IMR-90 (cell line): ENCODE measurements at regions not wholly inside any gene's neighbourhood (a gene's known extent, or its start where the extent isn't known, plus 50 kb on each side); places are given as distances from the start of the nearest gene placed in this dataset.

ENCODE experiments used
- ATAC-seq: fragments of 200-7000 bp; cut with Tn5 transposase; 2 replicates; pipeline ENCODE4 v1.9.1; 2020; ENCODE audit warnings: low read depth, mild to moderate bottlenecking, moderate library complexity
- BruUV-seq: library from RNA; stranded (reverse); fragments of 400-500 nt; replicated peaks from 2 replicates; lab custom pipeline; 2021; lab: Mats Ljungman, UMichigan
- CTCF ChIA-PET: fragments of 300-600 bp; formaldehyde crosslinking; extraction: SDS; loops from one replicate; lab custom pipeline; 2021; ENCODE audit warnings: antibody characterized with exemption; lab: Yijun Ruan, JAX
- POLR2A ChIA-PET: fragments of 300-600 bp; sonication (Branson Sonifier 250); formaldehyde crosslinking; loops from one replicate; lab custom pipeline; 2022; ENCODE audit warnings: antibody characterized with exemption; ENCODE audit not compliant: unreplicated experiment; lab: Charles Lee
- DNase-seq: peaks from one replicate; pipeline ENCODE4 v3.0.0; 2013
- H2AFZ ChIP-seq: replicated peaks from 2 replicates; pipeline ENCODE3; 2013; ENCODE audit warnings: low read length, mild to moderate bottlenecking; ENCODE audit not compliant: poor library complexity
- H2AK5ac ChIP-seq: 2 replicates; pipeline ENCODE4 v1.6.1; 2013; ENCODE audit warnings: low read depth, low read length, inconsistent platforms
- H2AK9ac ChIP-seq: replicated peaks from 2 replicates; pipeline ENCODE3; 2013; ENCODE audit warnings: mild to moderate bottlenecking, low read depth, low read length, moderate library complexity; ENCODE audit not compliant: poor library complexity
- H2BK120ac ChIP-seq: 2 replicates; pipeline ENCODE4 v1.6.1; 2013; ENCODE audit warnings: low read depth, low read length, inconsistent platforms
- H2BK15ac ChIP-seq: 3 replicates; pipeline ENCODE4 v1.6.1; 2013; ENCODE audit warnings: low read depth, low read length, inconsistent platforms
- H2BK20ac ChIP-seq: 2 replicates; pipeline ENCODE4 v1.6.1; 2013; ENCODE audit warnings: low read depth, mild to moderate bottlenecking, inconsistent platforms, low read length, moderate library complexity
- H2BK5ac ChIP-seq: 2 replicates; pipeline ENCODE4 v1.6.1; 2013; ENCODE audit warnings: mild to moderate bottlenecking, low read depth, low read length, inconsistent platforms; ENCODE audit not compliant: poor library complexity, severe bottlenecking
- H3K14ac ChIP-seq: replicated peaks from 2 replicates; pipeline ENCODE4 v1.6.1; 2013; ENCODE audit warnings: low read depth, low read length, inconsistent platforms
- H3K18ac ChIP-seq: 2 replicates; pipeline ENCODE4 v1.6.1; 2013; ENCODE audit warnings: low read depth, low read length, control low read depth
- H3K23ac ChIP-seq: 2 replicates; pipeline ENCODE4 v1.6.1; 2013; ENCODE audit warnings: low read depth, low read length, inconsistent platforms
- H3K27ac ChIP-seq: 2 replicates; pipeline ENCODE4 v1.5.1; 2013; ENCODE audit warnings: mild to moderate bottlenecking, control low read depth, low read length; ENCODE audit not compliant: insufficient read depth
- H3K27me3 ChIP-seq: 2 replicates; pipeline ENCODE4 v1.6.1; 2013; ENCODE audit warnings: low read length; ENCODE audit not compliant: control insufficient read depth, insufficient read depth
- H3K36me3 ChIP-seq: 2 replicates; pipeline ENCODE4 v1.6.1; 2013; ENCODE audit warnings: low read length, mixed read lengths; ENCODE audit not compliant: control insufficient read depth, insufficient read depth
- H3K4ac ChIP-seq: 2 replicates; pipeline ENCODE4 v1.6.1; 2013; ENCODE audit warnings: low read depth, low read length, inconsistent platforms
- H3K4me1 ChIP-seq: 2 replicates; pipeline ENCODE4 v1.6.1; 2013; ENCODE audit warnings: low read length, mixed read lengths; ENCODE audit not compliant: control insufficient read depth, insufficient read depth
- H3K4me2 ChIP-seq: 2 replicates; pipeline ENCODE4 v1.6.1; 2013; ENCODE audit warnings: low read depth, mild to moderate bottlenecking, control low read depth, low read length, moderate library complexity
- H3K4me3 ChIP-seq: 2 replicates; pipeline ENCODE4 v1.5.1; 2013; ENCODE audit warnings: low read depth, mild to moderate bottlenecking, control low read depth, low read length, moderate library complexity; ENCODE audit not compliant: insufficient read depth
- H3K56ac ChIP-seq: 2 replicates; pipeline ENCODE4 v1.6.1; 2013; ENCODE audit warnings: low read length, inconsistent platforms; ENCODE audit not compliant: insufficient read depth; ENCODE audit errors: extremely low read depth
- H3K79me1 ChIP-seq, 2 experiments: 2 replicates each; pipeline ENCODE4 v1.6.1; 2013; ENCODE audit warnings: low read length in 2 of 2, inconsistent platforms in 1 of 2, low read depth in 1 of 2
- H3K9ac ChIP-seq: 2 replicates; pipeline ENCODE4 v1.6.1; 2013; ENCODE audit warnings: low read depth, low read length, control low read depth
- H3K9me1 ChIP-seq: 2 replicates; pipeline ENCODE4 v1.6.1; 2013; ENCODE audit warnings: low read length, inconsistent platforms; ENCODE audit not compliant: insufficient read depth
- H3K9me3 ChIP-seq: 2 replicates; pipeline ENCODE4 v1.6.1; 2013; ENCODE audit warnings: low read length; ENCODE audit not compliant: control insufficient read depth, insufficient read depth
- H4K20me1 ChIP-seq: 2 replicates; pipeline ENCODE4 v1.6.1; 2013; ENCODE audit warnings: low read length, inconsistent platforms; ENCODE audit not compliant: insufficient read depth
- H4K5ac ChIP-seq: 2 replicates; pipeline ENCODE4 v1.6.1; 2013; ENCODE audit warnings: mild to moderate bottlenecking, low read depth, low read length, control low read depth
- H4K8ac ChIP-seq, 2 experiments: 2 replicates each; pipeline ENCODE4 v1.6.1; 2013; ENCODE audit warnings: low read depth in 2 of 2, low read length in 2 of 2, control low read depth in 1 of 2, inconsistent platforms in 1 of 2
- H4K91ac ChIP-seq: 2 replicates; pipeline ENCODE4 v1.6.1; 2013; ENCODE audit warnings: low read depth, low read length, inconsistent platforms; ENCODE audit not compliant: insufficient read depth
- BHLHE40 ChIP-seq: fragments of 150-350 bp; IDR thresholded peaks from 2 replicates; pipeline ENCODE4 v1.6.1; 2016; ENCODE audit warnings: mild to moderate bottlenecking, low read depth, low read length
- CEBPB ChIP-seq: IDR thresholded peaks from 2 replicates; pipeline ENCODE4 v1.6.1; 2012; ENCODE audit warnings: low read depth, low read length, improper control_type of control experiment
- CHD1 ChIP-seq: IDR thresholded peaks from 2 replicates; pipeline ENCODE4 v1.6.1; 2012; ENCODE audit warnings: low read depth, low read length, improper control_type of control experiment
- ELK1 ChIP-seq: fragments of 150-350 bp; IDR thresholded peaks from 2 replicates; pipeline ENCODE4 v1.6.1; 2016; ENCODE audit warnings: low read depth, mild to moderate bottlenecking, low read length, moderate library complexity, borderline replicate concordance
- FOS ChIP-seq: fragments of 150-350 bp; IDR thresholded peaks from 2 replicates; pipeline ENCODE4 v1.6.1; 2016; ENCODE audit warnings: low read depth, low read length
- MAFK ChIP-seq: IDR thresholded peaks from 2 replicates; pipeline ENCODE4 v1.6.1; 2012; ENCODE audit warnings: low read depth, low read length, improper control_type of control experiment
- MXI1 ChIP-seq: IDR thresholded peaks from 2 replicates; pipeline ENCODE4 v1.6.1; 2012; ENCODE audit warnings: low read depth, mild to moderate bottlenecking, low read length, moderate library complexity, borderline replicate concordance
- NFE2L2 ChIP-seq: fragments of 150-350 bp; IDR thresholded peaks from 2 replicates; pipeline ENCODE4 v1.6.1; 2016; ENCODE audit warnings: low read depth, mild to moderate bottlenecking, low read length
- POLR2A ChIP-seq: IDR thresholded peaks from 2 replicates; pipeline ENCODE4 v1.6.1; 2012; ENCODE audit warnings: mild to moderate bottlenecking, low read depth, low read length
- RAD21 ChIP-seq: IDR thresholded peaks from 2 replicates; pipeline ENCODE4 v1.6.1; 2012; ENCODE audit warnings: low read length, improper control_type of control experiment
- RCOR1 ChIP-seq: IDR thresholded peaks from 2 replicates; pipeline ENCODE4 v1.6.1; 2012; ENCODE audit warnings: mild to moderate bottlenecking, low read length, improper control_type of control experiment; ENCODE audit not compliant: insufficient replicate concordance
- RFX5 ChIP-seq: IDR thresholded peaks from 2 replicates; pipeline ENCODE4 v1.8.0; 2012; ENCODE audit warnings: low read depth, mild to moderate bottlenecking, low read length, moderate library complexity
- SMC3 ChIP-seq: fragments of 150-350 bp; IDR thresholded peaks from 2 replicates; pipeline ENCODE4 v1.6.1; 2016; ENCODE audit warnings: low read depth, mild to moderate bottlenecking, antibody characterized with exemption, low read length, moderate library complexity
- USF2 ChIP-seq: fragments of 150-350 bp; IDR thresholded peaks from 2 replicates; pipeline ENCODE4 v1.6.1; 2017; ENCODE audit warnings: mild to moderate bottlenecking, antibody characterized with exemption, low read length, low read depth
- WGBS, 2 experiments: methylation state at CpG; one replicate each; pipeline versions ENCODE4 v1.1.5 to v1.1.7; 2013; ENCODE audit warnings: missing lambda C conversion rate in 2 of 2; ENCODE audit not compliant: insufficient read length in 1 of 2; ENCODE audit errors: extremely low coverage in 2 of 2; 5-methylcytosine and 5-hydroxymethylcytosine counted together
- dilution Hi-C: fragments of 300-500 bp; cut with HindIII; formaldehyde crosslinking; loops from one replicate; pipeline ENCODE4 v1.14.3; 2018; ENCODE audit warnings: low sequenced_read_pairs; ENCODE audit not compliant: unreplicated experiment
- in situ Hi-C: fragments of 300-500 bp; cut with MboI; formaldehyde crosslinking; loops from 3 replicates; pipeline ENCODE4 v1.14.3; 2019; ENCODE audit warnings: low sequenced_read_pairs, inconsistent platforms, mixed read lengths
- intact Hi-C: fragments of 100-400 bp; cut with micrococcal nuclease; formaldehyde crosslinking; loops from 2 replicates; pipeline ENCODE4 v1.10.0; 2022

GRCh38 chr12:86333955-86334522, 77.8 kb upstream of the MGAT4C start:
- Histone ChIP-seq H2AFZ (no peak overlapping the region), H2AK5ac (no peak overlapping the region), H3K27me3 (no peaks in the 10 kb centered on the region), H2AK9ac (no peak overlapping the region), H3K4me2 (no peak overlapping the region), H3K36me3 (no peaks in the 10 kb centered on the region), H3K27ac (no peak overlapping the region), H2BK20ac (no peak overlapping the region), H3K4me1 (no peaks in the 10 kb centered on the region), H2BK5ac (no peak overlapping the region), H3K18ac (no peak overlapping the region), H2BK15ac (no peak overlapping the region), H3K4ac (no peak overlapping the region), H3K9me1 (no peaks in the 10 kb centered on the region), H3K56ac (no peak overlapping the region), H3K14ac (no peak overlapping the region), H4K20me1 (no peaks in the 10 kb centered on the region), H3K4me3 (no peak overlapping the region), H2BK120ac (no peak overlapping the region), H4K5ac (no peak overlapping the region), H4K8ac (no peak overlapping the region), H3K79me1 (no peaks in the 10 kb centered on the region), H3K9ac (no peak overlapping the region), H3K23ac (no peak overlapping the region), H4K91ac (no peak overlapping the region), H3K9me3 (no peaks in the 10 kb centered on the region)
- ATAC-seq (no peak), DNase-seq (no peak)
- intact Hi-C loops (no loop called here), in situ Hi-C loops (no loop called here), dilution Hi-C loops (no loop called here)
- CTCF ChIA-PET: no interaction called here
- BruUV-seq: no TSS peak
- no peak for TF ChIP-seq RCOR1
- TF ChIP-seq FOS: no peak
- no peak for TF ChIP-seq ELK1
- no peak for TF ChIP-seq CHD1
- no peak for TF ChIP-seq POLR2A
- no peak for TF ChIP-seq BHLHE40
- TF ChIP-seq RFX5: no peak
- TF ChIP-seq CEBPB: no peak
- no peak for TF ChIP-seq MAFK
- TF ChIP-seq USF2: no peak
- no peak for TF ChIP-seq MXI1
- TF ChIP-seq RAD21: no peak
- no peak for TF ChIP-seq NFE2L2
- TF ChIP-seq SMC3: no peak
- POLR2A ChIA-PET: no interaction called here
- whole genome bisulfite sequencing, 2 experiments: no CpG with 5 or more reads among the region's 2 CpGs
